Endometrium (tissue), 2 donors: ENCODE measurements at regions not wholly inside any gene's neighbourhood (a gene's known extent, or its start where the extent isn't known, plus 50 kb on each side); places are given as distances from the start of the nearest gene placed in this dataset.
"Not testable (repeated sequence)": the region's sequence is repeated elsewhere in the genome, so short reads cannot be mapped to it uniquely, and the experiment has no call there.

Source experiments
- FAIRE-seq: peaks from 2 replicates; lab custom pipeline; 2012; peaks lifted over from hg19 to GRCh38; lab: Jason Lieb, UNC
- donor health status: control.
- donor health status: control.

DNA sequence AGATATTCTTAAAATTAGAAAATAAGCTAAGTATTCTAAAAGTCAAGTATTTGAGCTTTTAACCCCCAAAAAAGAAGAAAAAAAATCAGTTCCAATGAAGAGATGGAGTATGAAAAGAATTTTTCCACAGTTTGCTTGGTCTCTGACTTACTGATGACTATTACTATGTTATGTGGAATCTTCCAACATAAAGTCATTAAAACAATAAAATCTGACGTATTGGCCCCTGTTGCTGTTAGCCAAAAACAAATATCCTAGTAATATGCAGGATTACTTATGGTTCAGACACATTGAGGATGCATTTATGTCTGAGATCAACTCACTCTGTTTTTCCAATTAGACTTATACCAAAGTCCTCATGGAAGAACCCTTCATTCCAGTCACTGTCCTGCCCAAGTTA, 517.2 kb upstream of the ADGRL3 start:
- FAIRE-seq, result no peak

DNA sequence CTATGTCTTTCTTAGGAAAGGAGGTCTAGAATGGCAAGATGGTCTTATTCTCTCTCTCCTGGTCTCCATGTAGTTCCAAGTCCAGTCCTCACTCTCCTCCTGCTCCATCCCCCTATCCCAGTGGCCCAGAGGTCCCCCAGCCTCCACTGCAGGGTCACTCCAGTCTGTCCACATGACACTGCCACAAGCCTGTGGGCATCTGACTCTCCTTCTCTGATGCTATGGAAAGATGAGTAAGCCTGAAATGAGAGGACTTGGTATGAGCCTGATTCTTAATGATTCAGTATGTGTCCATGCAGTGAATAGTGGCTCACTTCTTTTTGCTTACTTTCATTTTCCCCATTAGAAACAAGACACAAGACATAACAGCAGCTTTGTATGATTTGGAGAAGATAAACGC, 516.8 kb upstream of the ADGRL3 start:
- no peak for FAIRE-seq

DNA sequence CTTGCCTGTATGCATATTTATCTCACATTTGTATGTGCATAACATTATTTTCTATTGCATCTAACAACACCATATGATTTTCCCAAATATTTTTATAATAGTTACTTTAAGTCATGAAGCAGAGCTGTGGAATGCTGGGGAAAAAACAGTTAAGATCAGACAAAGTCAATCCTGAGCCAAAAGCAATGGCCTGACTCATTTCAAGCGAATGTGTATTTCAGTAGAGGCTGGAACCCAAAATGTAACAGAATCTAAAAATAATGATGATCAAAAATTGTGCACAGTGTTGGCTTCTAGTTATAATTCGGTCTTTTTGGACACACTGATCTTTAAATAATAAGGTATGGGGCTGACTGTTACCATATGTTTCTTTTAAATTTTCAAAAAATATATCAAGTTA, 516.2 kb upstream of the ADGRL3 start:
- no peak for FAIRE-seq

DNA sequence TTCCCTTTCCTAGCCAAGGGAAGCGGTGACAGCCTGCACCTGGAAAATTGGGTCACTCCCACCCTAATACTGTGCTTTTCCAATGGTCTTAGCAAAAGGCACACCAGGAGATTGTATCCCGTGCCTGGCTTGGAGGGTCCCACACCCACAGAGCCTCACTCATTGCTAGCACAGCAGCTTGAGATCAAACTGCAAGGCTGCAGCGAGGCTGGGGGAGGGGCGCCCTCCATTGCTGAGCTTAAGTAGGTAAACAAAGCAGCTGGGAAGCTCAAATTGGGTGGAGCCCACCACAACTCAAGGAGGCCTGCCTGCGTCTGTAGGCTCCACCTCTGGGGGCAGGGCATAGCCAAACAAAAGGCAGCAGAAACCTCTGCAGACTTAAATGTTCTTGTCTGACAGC, 504.1 kb upstream of the ADGRL3 start:
- not testable (repeated sequence) for FAIRE-seq

DNA sequence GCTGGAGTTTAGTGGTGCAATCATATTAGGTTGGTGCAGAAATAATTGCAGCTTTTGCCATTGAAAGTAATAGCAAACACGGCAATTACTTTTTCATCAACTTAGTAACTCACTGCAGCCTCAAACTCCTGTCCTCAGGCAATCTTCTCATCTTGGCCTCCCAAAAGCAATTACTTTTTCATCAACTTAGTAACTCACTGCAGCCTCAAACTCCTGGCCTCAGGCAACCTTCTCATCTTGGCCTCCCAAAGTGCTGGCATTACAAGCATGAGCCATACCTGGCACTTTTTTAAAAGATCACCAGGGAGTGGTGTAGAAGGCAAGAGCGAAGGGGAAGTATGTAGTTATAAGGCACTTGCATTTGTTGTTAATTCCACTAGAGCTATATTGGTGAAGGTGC, 491.1 kb upstream of the ADGRL3 start:
- no peak for FAIRE-seq

DNA sequence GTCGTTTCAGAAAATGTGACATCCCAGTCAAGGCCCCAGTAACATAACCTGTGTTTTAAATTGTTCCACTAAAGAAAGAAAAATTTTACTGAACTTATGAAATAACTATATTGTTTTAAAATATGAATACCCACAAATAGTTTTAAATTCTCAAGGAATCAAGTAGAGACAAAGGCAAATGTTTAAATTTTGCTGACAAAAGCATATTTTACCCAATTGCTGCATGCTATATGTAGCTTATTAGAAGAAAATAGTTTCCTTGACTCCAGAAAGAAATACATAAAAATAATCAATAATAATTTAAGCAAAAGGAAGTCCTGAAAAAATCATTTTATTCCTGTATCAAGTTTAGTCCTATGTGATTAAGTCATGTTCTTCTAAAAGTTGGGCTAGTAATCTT, 481.3 kb upstream of the ADGRL3 start:
- no peak for FAIRE-seq

DNA sequence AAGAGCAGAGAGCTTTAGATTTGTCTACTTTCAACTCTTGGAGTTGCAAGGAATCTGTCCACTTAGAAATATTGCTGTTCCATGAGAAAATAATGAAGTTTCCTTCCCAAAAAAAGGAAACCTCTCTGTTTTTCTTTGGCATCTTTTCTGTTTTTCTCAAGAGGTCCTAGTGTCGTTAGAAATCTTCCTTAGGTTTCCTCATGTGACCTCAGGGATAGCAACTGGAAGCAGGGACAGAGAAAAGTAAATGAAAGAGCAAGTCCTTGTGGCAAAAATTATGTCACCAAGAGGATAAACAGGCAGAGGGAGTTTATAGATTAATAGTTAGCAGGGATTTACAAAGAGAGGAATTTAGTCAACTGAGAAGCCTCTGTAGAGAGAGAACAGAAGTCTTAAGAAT, 478.4 kb upstream of the ADGRL3 start:
- no peak for FAIRE-seq

DNA sequence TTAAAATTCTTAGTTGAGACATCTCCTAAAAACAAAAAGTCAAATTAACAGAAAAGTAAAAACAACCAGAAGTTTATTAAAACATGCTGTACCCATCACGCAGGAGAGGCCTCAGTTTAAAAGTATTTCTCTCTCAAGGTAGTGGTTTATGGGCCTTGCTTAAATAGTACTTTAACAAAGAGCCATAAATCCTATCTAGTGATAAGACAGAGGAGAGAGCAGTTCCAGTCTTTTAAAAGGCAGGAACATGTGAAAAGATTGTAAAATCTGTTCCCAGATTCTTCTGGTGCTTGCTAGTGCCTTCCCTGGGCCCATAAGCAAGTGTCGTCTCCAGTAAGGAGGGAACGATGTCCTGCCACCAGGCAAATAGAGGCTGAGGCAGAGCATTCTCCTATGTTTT, 476.3 kb upstream of the ADGRL3 start:
- no peak for FAIRE-seq

DNA sequence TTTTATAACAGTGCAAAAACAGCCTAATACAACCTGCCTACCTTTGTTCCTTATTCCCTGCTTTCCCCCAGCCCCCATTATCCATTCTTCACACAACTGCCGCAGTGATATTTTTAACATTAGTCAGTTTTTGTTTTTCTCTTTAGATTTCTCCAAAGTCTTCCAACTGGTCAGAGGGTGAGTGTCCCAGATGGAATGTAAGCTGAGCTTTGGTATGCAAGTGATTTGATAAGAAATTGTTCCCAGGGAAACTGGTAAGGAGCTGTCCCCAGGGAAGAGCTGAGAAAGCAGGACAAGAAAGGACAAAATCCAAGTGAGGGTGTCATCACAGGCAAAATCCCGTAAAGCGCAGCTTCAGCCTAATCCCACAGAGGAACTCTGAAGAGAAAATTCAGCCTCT, 475.5 kb upstream of the ADGRL3 start:
- FAIRE-seq, result no peak

DNA sequence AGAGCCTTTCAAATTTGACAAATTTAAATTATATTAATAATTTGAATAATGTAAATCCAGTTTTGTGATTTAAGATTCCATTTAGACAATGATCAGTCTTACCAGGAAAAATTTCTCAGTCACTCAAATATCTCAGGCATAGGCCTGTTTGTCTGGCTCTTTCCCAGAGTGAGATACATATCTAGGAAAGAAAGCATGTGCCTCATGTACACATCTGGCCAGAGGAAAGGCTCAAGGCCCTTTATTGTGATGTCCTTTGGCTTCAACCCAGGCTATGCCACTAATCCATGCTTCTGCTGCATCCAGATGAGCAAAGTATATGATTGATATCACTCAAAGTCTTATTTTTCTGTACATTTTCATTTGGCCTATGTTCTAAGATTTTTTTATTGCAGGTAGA, 473.3 kb upstream of the ADGRL3 start:
- FAIRE-seq, result no peak

DNA sequence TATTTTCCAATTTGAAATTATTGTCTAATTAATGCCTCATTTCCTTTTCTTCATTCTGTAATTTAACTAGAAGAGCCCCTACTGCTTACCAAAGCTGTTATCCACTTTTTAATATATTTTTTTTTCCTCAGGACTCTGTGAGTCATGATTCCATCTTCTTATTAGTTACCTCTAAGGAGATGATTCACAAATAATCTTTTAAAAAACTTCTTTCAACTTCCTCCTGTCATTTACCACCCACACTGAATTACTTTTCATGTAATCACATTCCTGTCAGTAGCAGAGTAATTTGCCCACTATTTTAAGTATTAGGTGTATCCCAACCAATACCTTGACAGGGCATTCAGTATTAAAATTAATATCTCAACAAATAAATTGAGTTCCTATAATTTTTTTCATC, 470.9 kb upstream of the ADGRL3 start:
- no peak for FAIRE-seq

DNA sequence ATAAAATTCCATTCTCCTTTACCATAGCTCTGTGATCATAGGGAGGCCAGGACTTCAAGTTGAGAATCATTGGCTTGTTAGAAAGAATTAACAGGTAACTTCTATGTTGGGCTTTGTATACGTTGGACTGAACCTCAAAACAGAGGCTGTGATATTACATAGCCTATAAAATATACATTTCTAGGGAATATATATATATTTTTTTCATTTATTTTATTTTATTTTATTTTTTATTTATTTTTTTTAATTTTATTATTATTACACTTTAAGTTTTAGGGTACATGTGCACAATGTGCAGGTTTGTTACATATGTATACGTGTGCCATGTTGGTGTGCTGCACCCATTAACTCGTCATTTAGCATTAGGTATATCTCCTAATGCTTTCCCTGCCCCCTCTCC, 470.4 kb upstream of the ADGRL3 start:
- FAIRE-seq, result not testable (repeated sequence)

DNA sequence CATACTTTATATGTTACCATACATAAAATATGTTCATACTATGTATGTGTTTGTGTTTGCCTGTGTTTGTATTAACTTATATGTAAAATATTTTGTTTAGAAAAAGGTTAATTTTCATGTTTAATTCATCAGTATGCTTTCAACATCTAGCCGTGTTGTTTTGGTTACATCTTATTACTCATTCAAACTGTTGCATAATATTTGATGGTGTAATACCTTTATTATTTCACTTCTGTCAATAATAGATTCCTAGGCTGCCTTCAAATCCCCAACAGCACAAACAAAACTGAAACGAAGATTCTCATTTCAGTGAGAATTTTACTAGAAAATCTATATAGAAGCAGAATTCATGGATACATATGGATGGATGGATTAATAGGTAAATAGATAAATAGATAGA, 462.3 kb upstream of the ADGRL3 start:
- no peak for FAIRE-seq

DNA sequence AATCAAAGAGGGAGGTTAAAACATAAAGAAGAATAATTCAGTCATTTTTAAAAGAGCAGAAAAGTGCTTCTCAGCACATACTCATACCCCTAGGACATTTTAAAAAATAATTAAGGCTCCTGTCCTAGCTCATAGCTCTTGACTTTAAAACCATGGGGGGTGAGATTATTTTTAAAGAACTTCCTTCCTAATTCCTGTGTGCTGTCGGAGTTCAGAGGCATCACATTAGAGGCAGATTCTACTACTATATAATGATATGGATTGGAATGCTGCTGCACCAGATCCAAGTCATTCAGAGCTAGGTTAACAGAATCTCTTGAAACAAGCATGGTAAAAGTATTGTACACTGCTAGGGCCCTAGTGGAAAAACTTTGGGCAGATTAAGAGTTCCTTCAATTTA, 456.5 kb upstream of the ADGRL3 start:
- FAIRE-seq, result no peak

DNA sequence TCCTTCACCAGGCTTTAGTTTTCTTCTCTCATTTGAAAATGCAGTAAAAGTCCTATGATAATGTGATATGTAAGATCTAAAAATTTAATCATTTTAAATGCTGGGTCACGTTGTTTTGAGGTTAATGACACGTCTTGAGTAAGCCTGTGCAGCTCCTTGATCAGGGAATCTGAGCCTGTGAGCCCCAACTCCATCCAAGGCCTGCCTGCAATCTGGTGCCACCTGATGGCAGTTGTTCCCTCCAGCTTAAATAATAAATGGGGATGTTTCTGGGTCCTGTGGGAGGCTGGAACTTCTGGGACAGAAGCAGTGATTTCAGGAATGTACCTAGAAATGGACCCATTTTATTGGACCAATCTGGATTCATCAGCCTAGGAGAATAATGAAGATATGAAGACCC, 455.4 kb upstream of the ADGRL3 start:
- FAIRE-seq, result no peak

DNA sequence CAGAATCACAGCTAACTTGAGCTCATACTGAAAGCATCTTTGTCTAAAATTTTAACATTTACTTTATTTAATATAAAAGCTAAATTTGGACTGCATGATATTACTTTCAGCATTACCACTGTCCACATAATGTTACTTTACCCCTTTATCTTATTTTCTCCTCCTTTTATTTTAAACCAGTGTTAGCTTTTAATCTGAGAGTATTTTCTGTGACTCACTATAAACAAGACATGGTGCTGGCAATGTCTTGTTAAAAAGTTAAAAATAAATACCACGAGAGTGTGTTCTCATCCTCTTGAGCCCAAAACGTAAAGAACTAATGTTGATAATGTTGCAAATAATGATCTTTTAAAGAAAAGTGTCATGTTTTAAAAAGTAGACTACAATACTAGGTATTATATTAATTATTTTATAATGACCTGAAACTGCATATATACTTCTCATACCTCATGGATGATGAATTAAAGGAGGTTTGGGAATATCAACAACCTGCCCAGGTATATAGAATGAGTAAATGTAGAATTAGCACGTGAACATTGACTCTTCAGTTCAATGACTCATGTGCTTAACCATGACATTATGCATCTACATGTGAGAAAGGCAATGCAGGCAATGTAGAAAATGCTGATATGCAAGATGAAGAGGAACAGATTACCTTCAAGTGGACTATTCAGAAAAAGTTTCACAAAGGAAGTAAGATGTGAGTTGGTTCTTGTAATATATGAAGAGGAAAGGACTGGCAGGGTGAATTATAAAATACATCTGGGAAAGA, 454.1 kb upstream of the ADGRL3 start:
- no peak for FAIRE-seq

DNA sequence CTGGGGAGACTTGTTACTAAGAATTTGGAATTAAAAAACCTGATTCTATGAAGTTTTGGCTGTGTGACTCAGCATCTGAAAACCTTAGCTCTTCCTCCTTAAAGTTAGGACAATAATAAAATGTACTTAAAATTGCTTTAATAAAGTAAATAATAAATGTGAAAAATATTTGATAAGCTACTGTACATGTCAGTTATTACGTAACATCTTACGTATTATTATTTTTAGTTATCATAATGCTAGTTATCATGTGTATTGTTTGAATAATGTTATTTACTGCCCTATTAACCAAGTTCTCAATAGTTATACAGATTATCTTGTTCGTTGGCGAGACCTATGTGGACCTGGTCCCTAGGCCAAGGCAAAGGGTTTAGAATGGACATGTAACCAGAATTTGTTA, 449.2 kb upstream of the ADGRL3 start:
- no peak for FAIRE-seq

DNA sequence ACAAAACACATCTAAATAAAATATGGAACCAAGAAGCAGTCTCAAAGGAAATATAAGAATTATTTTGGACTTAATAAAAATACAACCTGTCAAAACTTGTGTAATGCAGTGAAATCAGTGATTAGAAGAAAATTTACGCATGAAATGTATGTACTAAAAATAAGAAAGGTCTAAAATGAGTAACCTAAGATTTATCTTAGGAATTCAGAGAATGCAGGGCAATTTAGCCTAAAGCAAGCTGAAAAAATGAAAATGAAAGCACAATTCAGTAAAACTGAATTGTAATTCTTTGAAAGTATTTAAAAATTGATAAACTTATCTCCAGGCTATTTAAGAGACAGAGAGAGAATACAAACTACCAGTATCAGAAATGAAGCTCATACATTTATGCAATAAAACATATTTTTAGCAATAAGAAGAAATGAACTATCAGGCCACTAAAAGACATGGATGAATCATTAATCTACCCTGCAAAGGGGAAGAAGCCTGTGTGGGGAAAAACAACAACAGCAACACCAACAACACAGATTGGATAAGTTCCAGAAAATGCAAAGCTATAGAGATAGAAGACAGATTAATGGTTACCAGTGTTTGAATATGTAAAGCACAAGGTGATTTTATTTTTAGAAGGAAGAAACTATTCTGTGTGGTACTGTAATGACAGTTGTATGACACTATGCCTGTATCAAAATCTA, 442.0 kb upstream of the ADGRL3 start:
- FAIRE-seq, result no peak

DNA sequence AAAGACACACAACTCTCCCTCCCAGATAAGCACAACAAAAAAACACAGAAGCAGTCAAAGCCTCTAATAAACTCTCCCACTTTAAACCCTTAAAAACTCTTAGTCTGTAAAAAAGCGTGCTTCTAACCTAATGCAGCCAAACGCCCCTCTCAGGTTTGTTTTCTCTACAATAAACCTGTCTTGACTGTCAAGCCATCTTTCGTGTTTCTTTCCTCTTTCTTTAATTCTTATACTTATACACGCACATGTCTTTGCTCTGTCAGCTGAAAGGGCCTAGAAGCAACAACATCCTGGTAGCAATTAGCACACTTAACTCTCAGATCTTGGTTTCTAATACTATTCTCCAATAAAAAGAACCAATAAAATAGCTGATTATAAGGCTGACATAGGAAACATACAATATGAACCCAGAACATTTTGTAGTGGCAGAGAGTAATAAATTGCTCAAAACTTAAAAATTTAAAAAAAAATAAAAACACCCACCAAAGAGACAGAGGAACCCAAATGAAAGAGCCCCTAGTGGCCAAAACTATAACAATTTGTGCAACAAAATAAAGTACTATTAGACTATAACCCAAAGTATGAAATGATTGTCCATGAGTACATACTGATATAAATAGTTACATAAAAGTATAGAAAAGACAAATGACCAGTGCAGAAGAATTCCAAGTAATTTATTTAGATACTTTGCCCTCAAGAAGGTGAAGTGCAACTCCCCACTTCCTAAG, 440.4 kb upstream of the ADGRL3 start:
- FAIRE-seq, result no peak

DNA sequence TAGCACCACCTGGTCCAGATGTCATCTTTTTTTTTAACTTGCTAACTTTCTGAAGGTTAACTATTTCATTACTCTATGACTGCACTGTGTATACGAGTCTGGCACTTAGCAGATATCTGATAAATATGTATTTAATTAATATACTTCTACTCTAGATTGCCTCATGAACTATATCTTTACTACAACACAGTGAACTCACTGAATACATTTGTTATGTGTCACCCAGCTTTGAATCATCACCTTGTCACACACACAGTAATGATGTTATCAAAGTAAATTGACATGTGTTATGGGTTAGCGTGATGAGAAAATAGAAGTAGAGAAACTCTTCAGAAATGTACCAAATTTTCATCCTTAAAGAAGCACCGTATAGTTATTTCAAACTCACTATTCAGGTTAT, 419.3 kb upstream of the ADGRL3 start:
- no peak for FAIRE-seq

DNA sequence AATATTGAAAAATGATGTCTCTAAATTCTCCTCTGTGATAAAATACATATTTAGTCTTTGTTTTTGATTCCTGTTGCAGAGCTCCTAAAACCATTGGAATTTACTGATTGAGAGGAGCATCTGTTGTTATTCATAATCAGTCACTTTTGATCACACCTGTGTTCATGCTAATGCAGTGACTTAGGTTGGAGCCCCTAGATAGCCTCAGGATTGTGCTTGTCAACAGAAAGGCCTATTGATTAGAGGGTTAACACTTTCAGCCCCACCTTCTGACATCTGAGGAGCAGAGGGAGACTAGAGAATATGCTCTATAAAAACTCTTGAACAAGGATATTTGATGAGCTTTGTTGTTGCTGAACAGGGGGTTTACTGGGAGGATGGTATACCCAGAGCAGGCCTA, 409.5 kb upstream of the ADGRL3 start:
- no peak for FAIRE-seq

DNA sequence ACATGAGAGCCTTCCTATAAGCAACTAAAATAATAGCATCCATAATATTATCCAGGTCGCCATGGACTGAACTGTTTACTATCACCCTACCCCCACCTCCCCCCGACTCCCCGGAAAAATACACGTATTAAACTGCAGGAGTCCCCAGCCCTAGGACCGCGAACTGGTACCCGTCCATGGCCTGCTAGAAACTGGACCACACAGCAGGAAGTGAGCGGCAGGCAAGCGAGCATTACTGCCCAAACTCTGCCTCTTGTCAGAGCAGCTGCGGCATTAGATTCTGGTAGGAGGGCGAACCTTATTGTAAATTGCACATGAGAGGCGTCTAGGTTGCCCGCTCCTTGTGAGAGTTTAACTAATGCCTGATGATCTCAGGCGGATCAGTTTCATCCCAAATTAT, 405.8 kb upstream of the ADGRL3 start:
- FAIRE-seq, result no peak

DNA sequence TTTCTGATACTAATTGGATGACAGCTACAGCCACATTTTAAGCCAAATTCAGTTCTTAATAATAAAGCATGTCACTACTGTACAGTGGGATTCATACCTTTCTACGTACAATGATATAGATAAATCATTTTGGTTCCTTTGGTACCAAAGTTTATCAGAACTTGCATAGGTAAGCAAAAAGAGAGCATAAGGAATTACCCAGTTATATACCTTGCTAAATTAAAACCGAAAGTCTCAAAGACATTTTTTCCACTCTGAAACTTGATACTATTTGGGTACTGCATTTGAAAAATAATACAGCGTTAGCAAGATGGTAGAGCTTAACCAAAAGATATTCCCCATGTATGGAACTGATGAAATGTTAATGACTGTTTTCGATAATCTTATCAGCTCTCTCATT, 400.9 kb upstream of the ADGRL3 start:
- no peak for FAIRE-seq
